SHP77 treated with DMSO at 0.1 percent for 48 hours (cell line): ENCODE measurements at regions not wholly inside any gene's neighbourhood (a gene's known extent, or its start where the extent isn't known, plus 50 kb on each side); places are given as distances from the start of the nearest gene placed in this dataset.
"Not testable (repeated sequence)": the region's sequence is repeated elsewhere in the genome, so short reads cannot be mapped to it uniquely, and the experiment has no call there.

Experiments used
- DNase-seq: peaks from one replicate; lab custom pipeline; 2025; lab: John Stamatoyannopoulos, UW

DNA sequence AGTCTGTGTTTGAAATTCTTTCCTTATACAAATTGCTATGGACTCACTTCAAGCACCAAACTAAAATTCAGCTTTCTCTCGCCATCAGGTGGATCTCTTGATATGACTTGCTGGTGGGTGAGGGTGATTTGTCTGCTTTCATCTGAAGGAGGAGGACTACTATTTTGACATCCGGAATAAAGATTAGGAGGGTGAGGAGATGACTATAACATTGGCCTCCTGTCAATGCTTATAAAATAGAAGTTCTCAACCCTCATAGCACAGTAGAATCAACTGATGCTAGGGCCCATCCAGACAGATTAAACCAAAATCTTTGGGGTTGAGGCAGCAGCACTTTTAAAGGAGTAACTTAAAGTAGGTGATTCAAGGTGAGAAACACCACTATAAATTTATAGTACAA is 120.4 kb upstream of the DNAJC10 start:
- DNase-seq, result no peak

DNA sequence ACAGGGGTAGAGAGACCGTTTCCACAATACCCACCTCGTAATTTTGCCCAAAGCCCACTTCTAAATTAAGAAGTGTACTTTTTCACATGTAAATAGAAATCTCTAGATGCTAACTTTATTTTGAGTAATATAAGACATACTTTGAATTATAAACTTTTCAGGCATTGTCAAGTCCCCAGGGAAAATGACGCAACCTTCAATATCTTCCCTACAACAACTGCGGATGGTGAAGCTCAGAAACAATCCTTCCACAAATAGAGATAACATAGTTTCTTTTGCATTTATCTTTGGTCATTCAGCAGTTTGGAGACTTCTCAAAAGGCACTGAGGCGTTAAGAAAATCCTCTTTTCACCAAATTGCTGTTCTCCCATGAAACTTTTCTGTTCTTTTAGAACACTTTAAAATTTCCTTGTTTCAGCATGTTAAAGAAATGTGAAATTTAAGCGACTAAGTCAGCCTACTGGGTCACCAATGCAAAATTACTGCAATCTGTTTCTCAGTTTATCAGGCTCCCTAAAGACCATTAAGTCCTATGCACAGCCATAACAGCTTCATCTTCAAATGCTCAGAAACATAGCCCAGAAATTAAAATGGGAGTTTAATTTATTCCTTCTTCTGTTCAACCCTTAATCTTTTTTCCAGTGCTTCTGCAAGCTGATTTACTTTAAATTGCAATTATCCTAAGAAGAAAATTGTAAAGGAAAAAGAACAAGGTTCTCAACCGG is 118.3 kb upstream of the DNAJC10 start:
- DNase-seq, result no peak

DNA sequence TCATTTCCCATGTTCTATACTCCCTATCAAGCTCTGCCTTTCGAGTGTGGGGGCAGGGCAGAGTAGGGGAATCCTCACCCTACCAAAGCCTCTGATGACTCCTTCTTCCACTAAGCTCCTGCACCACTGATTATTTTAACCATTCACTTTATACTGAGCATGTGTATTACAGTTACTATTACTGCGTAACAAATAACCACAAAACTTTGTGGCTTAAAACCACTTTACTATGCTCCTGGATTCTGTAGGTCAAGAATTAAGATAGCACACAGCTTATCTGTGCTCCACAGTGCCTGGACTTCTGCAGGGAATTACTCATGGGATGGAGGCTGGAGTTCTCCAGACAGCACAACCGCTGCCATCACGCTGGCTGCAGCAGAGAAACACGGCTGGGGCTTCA is 117.4 kb upstream of the DNAJC10 start:
- no peak for DNase-seq

DNA sequence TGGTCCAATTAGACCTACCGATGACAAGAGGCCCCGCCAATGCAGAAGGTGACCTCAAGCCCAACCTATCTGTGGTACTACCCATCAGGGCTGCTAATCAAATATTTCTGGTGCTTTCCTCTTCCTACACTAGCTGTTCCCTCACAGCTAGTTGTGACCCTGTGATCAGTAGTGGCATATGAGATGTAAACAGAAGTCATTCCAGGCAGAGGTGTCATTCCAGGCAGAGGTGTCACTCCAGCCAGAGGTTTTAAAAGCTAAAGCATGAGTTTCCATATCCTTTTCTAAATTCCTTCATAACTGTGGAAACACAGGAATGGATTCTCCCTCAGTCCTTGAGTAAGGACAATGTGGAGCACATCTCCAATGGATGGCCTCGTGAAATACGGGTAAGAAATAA is 110.9 kb upstream of the DNAJC10 start:
- no peak for DNase-seq

DNA sequence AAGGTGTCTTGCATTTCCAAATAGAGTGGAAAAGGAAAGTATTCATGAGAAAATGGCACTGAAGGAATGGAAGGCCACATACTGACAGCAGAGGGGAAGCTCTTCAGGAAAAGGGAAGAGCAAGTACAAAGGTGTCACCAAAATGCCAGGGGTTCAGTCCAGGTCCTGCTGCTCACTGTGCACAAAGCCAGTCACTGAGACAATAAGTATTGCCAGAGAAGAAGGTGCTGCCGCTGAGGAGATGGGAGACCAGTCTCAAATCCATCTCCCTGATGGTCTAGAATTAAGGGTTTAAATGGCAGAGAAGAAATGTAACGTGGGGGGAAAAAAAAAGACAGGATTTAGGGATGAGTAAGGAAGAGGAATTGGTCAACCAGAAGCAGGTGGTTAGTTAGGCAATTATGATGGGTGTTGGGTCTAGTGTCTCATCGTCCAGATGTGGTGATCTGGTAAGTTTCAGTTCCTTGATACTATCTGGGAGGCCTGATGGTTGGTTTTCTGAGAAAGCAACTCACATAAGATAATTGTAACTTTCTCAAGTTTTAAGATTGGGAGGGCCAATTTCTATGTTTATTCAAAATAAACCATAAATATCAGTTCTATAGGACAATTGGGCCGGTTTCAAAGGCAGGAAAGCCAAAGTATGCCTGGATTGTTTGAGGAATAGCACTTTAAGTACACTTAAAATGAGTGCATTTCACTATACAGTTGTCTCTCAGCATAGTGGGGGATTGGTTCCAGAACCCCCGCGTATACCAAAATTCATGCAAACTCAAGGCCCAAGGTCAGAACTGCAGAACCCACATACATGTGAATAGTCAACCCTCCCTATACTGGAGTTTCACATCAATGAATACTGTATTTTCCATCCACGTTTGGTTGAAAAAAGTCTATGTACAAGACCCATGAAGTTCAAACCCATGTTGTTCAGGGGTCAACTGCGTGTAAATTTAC is 109.1 kb upstream of the DNAJC10 start:
- DNase-seq, result no peak

DNA sequence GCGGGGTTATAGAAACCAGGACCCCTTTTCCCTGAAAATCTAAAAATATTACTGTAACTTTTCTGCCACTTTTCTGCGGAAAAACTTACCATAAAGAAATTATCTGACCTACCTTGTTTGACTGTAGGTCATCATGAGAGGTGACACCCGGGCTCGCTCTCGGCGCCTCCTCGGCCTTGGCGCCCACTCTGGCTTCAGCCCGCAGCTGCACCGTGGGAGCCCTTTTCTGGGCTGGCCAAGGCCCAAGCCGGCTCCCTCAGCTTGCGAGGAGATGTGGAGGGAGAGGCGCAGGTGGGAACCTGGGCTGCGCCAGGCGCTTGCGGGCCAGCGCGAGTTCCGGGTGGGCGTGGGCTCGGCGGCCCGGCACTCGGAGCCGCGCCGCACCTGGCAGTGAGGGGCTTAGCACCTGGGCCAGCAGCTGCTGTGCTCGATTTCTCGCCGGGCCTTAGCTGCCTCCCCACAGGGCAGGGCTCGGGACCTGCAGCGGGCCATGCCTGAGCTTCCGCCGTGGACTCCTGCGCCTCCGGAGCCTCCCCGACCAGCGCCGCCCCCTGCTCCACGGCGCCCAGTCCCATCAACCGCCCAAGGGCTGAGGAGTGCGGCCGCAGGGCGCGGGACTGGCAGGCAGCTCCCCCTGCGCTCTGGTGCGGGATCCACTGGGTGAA is 107.7 kb upstream of the DNAJC10 start:
- no peak for DNase-seq

DNA sequence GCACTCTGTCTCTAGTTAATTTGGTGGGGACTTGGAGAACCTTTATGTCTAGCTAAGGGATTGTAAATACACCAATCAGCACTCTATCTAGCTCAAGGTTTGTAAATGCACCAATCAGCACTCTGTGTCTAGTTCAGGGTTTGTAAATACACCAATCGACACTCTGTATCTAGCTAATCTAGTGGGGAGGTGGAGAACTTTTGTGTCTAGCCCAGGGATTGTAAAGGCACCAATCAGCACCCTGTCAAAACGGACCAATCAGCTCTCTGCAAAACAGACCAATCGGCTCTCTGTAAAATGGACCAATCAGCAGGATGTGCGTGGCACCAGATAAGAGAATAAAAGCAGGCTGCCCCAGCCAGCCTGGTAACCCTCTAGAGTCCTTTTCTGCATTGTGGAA is 107.1 kb upstream of the DNAJC10 start:
- not testable (repeated sequence) for DNase-seq

DNA sequence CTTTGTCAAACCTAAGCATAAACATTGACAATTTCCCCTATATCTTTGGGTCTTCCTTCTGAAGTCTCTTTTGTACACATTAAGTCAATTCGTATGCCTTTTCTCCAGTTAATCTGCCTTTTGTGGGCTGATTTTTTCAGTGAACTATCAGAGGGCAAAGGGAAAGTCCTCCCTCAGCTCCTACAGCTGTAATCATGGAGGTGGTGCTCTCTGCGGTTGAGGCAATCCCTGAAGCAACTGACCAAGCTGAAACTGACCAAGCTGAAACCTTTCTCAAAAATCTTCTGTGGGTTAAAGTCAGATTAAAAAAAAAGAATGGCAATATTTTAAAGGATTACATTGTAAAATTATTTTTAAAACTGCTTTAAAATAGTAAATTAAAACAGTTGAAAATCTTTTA is 105.8 kb upstream of the DNAJC10 start:
- DNase-seq, result no peak

DNA sequence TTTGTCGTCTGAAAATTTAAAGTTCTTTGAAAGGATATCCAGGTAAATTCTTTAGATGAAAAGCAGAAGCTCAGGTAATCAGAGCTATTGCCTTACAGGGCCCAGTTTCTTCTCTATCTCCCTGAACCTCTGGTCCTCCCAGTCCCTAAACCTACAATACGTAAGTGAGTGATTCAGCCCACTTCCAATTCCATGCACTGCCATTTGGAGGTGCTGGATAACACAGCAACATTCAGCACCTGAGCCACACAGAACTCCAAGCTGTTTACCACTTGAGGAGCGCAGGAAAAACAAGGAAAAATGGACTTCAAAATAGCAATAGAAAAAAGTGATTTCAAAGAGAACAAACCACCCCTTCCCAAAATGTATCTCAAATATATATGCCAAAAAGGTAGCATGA is 105.0 kb upstream of the DNAJC10 start:
- no peak for DNase-seq

DNA sequence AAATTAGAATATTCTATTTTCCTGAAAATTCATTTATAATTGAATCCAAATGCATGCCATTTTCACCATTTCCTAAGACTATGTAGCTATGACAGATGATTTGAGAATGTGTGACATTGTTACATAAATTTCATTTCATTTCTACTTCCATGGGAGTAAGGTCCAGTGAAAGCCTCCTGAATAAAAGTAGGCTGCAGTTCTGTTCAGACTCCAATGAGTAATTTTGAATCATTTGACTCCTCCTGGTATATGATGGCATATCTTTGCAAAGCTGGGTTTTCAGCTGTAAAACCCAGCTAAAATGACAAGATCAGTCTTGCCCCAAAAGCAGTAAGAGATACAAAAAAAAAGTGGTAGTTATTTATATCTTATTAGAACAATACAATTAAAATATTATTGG is 101.0 kb upstream of the DNAJC10 start:
- no peak for DNase-seq

DNA sequence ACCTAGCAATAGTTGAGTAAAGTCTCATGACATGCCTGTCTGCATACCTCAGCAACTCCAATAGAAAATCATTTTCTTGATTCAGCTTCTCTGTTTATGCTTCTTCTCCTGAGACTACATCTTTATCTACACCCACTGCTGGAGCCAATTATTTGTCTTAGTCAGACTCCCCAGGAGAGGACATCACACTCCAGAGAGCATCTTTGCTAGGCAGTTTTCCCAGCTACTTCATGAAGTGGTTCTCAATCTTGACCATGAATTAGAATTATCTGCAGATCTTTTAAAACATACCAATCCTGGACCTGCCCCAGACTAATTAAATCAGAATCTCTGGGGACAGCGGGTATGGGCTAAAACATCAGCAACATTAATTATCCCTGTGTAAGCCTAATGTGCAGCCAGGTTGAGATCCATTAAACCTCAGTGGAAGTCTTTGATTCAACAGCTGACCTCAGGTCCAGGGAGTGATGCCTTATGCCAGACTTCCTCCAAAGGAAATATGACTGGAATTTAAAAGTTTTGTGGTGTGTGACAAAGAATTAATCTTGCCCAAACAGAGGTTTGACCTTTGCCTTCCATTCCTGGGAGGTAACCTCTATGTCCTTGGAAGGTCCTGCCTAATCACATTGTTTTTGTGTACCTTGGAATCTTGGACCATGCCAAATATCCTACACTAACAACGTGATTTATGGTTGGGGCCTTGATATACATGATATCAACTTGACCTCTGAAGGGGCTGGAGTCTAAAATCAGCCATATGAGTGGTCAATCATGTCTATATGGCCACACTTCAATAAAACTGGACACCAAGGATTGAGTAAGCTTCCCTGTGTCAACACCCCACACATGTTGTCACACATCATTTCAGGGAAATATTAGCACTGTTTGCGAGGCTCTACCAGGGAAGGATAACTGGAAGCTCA is 99.3 kb upstream of the DNAJC10 start:
- DNase-seq, result no peak

DNA sequence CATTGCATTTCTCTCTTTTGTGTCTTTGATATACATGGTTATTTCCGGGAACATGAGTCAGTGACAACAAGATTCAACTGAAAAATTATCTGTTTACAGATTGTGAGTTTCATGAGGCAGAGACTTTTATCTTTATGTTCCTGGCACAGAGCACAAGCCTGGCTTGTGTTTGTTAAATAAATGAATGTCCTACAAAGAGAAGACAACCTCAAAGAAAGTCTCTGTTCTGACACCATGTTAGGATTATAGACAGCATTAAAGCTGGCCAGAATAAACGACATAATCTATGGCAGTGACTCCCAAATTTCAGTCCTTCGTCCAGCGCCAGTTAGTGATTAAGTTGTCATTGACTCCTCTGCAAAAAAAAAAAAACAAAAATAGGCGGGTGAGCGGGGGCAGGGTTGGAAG is 97.4 kb upstream of the DNAJC10 start:
- DNase-seq, result no peak

DNA sequence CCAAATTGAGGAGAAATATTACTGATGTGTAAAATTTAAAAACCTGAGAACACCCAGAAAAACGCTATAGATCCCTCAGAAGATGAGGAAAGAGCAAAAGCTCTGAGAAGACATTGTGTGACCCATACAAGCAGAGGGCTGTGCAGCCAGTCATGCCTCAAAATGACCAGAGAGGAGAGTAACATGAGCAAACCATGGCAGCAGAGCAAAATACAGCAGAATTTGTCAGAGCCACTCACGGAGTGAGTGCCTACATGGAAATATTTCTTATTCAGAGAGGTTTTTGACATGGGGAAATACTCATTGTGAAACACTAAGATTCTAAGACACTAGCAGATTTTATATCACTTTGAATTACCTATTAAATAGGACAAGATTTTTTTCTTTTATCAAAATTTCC is 96.8 kb upstream of the DNAJC10 start:
- DNase-seq, result no peak

DNA sequence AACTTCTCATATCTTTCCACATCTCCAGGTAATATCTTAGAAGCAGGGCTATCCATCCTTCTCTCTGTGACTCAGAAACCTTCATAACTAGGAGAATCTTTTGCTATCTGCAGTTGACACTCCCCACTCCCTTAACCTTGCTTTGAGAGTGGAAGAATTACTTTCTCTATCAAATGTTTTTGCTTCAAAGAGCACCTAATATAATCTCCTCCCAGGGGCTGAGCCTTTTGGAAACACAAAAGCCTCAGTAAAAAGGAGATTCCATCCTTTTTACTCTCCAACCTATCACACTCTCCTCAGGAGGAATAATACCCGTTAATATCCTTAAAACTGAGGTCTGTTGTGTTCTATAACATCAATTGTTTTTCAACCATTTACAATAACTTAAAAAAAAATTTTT is 94.9 kb upstream of the DNAJC10 start:
- DNase-seq, result no peak

DNA sequence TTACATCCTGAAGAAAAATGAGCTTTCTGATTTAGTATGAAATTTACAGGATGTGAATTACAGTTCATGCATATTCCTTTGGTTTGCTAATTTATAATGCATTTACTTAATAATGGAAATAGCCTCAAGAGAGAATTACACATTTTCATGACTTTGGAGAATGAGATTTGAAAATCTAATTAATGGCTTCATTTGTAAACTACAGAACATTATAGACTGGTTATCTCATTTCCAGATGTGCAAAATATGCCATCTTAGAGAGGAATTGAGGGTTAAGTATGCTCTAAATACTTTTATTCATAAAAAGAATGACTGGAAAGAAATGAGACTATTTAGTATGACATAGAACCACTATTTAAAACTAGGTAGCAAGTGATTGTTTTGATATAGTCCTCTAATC is 94.2 kb upstream of the DNAJC10 start:
- DNase-seq, result no peak

DNA sequence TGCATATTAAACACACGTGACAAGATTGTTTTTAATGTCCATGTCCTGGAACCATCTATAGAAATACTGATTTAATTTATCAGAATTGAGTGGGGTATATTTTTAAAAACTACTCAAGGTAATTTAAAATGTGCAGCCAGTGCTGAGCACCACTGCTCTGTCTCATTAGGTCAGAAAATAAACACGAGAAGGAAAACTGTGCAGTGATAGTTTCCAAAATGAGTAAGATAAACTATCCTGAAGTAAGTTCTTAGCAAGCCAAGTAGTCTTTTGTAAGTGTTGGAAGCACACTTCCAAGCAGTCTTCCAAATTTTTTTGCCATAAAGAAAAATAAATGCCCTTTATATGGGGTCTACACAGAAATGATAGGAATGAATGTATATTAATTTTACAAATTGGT is 93.8 kb upstream of the DNAJC10 start:
- DNase-seq, result no peak

DNA sequence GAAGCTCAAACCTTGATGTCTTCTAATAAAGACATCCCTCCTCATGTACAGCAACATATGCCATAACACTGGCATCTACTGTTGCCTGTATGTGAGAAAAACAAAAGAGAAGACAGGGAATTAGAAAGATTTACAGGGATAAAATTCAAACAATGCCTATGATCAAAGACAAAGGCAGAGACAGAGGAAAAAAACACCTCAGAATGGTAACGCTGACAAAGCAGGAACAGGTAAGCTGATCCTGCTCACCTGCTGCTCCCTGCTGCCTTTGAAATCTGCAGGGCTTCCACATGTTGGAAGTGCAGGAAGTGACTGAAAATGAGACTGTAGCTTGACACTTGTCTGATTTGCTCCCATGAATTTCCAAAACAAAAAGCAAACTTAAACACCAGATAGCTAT is 90.2 kb upstream of the DNAJC10 start:
- DNase-seq, result no peak

DNA sequence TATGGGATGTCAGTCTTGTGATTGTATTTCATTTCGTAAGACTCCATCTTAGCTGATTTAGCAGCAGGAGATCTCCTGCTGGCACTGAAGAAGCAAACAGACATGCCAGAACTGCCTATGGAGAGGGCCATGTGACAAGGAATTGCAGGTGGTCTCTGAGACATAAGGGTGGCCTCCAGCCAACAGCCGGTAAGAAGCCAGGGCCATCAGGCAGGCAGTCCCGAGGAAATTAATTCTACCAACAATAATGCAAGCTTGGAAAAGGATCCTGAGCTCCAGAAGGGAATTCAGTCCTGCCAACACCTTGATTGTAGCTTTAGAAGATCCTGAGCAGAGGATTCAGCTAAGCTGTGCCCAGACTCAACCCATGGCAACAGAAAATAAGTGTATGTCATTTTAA is 87.1 kb upstream of the DNAJC10 start:
- no peak for DNase-seq

DNA sequence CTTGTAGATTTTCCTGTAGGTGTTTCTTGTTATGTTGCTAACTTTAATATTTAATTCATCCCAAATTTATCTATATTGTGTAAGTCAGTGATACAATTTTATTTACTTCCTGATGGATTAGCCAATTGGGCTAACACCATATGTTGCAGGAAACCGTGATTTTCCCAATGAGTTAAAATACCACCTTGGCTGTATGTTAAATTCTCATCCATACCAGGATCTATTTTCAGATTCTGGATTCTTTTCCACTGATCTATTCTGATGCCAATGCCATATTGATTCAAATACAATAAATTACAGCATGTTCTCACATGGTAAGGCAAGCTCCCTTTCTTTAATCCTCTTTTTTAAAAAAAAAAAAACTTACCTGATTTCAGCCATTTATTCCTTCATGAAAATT is 85.8 kb upstream of the DNAJC10 start:
- no peak for DNase-seq

DNA sequence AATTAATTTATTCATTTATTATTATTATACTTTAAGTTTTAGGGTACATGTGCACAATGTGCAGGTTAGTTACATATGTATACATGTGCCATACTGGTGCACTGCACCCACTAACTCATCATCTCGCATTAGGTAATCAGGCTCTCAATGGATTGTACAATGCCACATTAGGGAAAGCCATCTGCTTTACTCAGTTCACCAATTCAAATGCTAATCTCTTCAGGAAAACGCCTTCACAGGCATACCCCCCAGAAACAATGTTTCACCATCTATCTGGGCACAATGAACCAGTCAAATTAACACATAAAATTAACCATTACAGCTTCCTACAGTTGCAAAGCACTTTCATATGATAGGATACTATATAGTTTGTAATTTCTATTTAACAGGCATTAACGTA is 84.8 kb upstream of the DNAJC10 start:
- no peak for DNase-seq

DNA sequence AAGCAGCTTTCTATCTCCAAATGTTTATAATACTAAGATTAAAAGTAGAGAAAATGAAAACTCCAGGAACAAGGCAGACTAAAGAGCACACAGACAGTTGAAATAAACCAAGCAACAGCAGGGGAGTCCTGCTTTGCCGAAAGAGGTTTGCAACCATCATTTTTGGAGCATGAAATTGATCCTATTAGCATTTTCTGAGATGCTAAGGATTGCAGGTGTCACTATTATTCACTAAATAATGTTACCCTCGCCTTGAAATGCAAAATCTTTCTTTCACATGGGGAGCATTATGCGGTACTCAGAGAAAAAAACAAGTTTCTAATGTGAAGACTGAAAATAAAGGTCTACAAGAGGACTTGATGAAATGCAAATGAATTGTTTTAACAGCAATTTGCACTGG is 81.7 kb upstream of the DNAJC10 start:
- DNase-seq, result no peak

DNA sequence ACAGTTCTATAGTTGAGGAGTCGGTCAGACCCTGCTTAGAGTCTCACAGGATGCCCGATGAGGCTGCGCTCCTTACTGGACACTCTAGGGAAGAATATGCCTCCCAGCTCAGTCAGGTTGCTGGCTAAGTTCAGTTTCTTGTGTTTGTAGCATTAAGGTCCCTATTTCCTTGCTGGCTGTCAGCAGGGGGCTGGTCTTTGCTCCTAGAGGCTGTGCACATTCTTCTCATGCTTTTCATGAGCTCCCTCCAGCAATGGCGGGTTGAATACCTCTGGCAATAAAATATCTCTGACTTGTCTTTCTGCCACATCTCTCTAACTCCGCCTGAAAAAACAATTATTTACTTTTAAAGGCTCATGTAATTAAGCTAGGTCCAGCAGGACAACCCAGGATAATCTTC is 79.4 kb upstream of the DNAJC10 start:
- DNase-seq, result no peak
